Smooth muscle cell (in vitro differentiated cells): ENCODE measurements at regions not wholly inside any gene's neighbourhood (a gene's known extent, or its start where the extent isn't known, plus 50 kb on each side); places are given as distances from the start of the nearest gene placed in this dataset.

ENCODE experiments used
- DNase-seq: peaks from one replicate; lab custom pipeline; 2025; ENCODE audit not compliant: unreplicated experiment; lab: John Stamatoyannopoulos, UW
- H2AFZ ChIP-seq: fragments of 200-600 bp; sonication (generic); 2 replicates; pipeline ENCODE4 v1.6.0; 2016; ENCODE audit warnings: antibody characterized with exemption, low read depth, mild to moderate bottlenecking
- H3F3A ChIP-seq: fragments of 200-600 bp; sonication (generic); 2 replicates; pipeline ENCODE4 v1.6.0; 2017; ENCODE audit warnings: antibody characterized with exemption, low read depth
- H3K27ac ChIP-seq: fragments of 200-600 bp; sonication (generic); 2 replicates; pipeline ENCODE4 v1.5.1; 2016; ENCODE audit warnings: low read depth, mild to moderate bottlenecking
- H3K27me3 ChIP-seq: fragments of 200-600 bp; sonication (generic); 2 replicates; pipeline ENCODE4 v1.6.1; 2016; ENCODE audit warnings: low read depth, mild to moderate bottlenecking
- H3K36me3 ChIP-seq: fragments of 200-600 bp; sonication (generic); 2 replicates; pipeline ENCODE4 v1.5.1; 2016; ENCODE audit warnings: low read depth
- H3K4me1 ChIP-seq: fragments of 200-600 bp; sonication (generic); 2 replicates; pipeline ENCODE4 v1.5.1; 2016; ENCODE audit warnings: low read depth
- H3K4me2 ChIP-seq: fragments of 200-600 bp; sonication (generic); 2 replicates; pipeline ENCODE4 v1.6.0; 2016; ENCODE audit warnings: mild to moderate bottlenecking
- H3K4me3 ChIP-seq: fragments of 200-600 bp; sonication (generic); 2 replicates; pipeline ENCODE4 v1.5.1; 2016; ENCODE audit warnings: mild to moderate bottlenecking
- H3K79me2 ChIP-seq: fragments of 200-600 bp; sonication (generic); 2 replicates; pipeline ENCODE4 v1.6.0; 2016; ENCODE audit warnings: low read depth, mild to moderate bottlenecking
- H3K9ac ChIP-seq: fragments of 200-600 bp; sonication (generic); 2 replicates; pipeline ENCODE4 v1.6.0; 2016; ENCODE audit warnings: low read depth
- H3K9me3 ChIP-seq: fragments of 200-600 bp; sonication (generic); replicated peaks from 2 replicates; pipeline ENCODE4 v1.5.1; 2016; ENCODE audit warnings: low read depth
- H4K20me1 ChIP-seq: fragments of 200-600 bp; sonication (generic); 2 replicates; pipeline ENCODE4 v1.6.0; 2016; ENCODE audit warnings: low read depth
- whole genome bisulfite sequencing: methylation state at CpG from one replicate; pipeline ENCODE4 v1.1.7; 2016; ENCODE audit warnings: low lambda C conversion rate; 5-methylcytosine and 5-hydroxymethylcytosine counted together
- TF ChIP-seq, protein P1 (sequence below): fragments of 200-600 bp; sonication (generic); IDR thresholded peaks from 2 replicates; pipeline ENCODE4 v1.5.1; 2017; ENCODE audit warnings: borderline replicate concordance, mild to moderate bottlenecking, antibody characterized with exemption; ENCODE audit not compliant: insufficient read depth, poor library complexity, severe bottlenecking

DNA sequence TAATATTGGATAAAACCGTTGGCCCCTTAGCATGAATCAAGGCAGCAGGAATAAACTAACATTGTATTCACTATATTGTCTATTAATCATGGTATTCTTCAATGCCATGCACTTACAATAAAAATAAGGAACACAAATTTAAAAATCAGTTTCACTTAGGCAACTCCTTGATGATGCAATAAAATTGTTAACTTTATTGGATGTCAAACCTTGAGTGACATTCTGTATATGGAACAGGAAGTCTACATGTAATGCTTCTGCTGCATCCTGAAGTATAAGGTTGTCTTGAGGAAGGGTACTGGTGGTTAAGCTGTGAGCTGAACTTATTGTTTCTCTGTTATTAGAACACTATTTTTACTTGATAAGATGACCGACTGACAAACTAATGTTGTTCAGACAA is 605.5 kb downstream of the SATB2 start:
- Histone ChIP-seq H3F3A (no peaks in the 10 kb centered on the region), H3K4me3 (no peak overlapping the region), H3K9me3 (no peaks in the 10 kb centered on the region), H3K9ac (no peak overlapping the region), H3K79me2 (no peaks in the 10 kb centered on the region), H3K27me3 (no peaks in the 10 kb centered on the region), H3K4me1 (no peaks in the 10 kb centered on the region), H2AFZ (no peak overlapping the region), H3K4me2 (no peak overlapping the region), H3K27ac (no peak overlapping the region), H3K36me3 (no peaks in the 10 kb centered on the region), H4K20me1 (no peaks in the 10 kb centered on the region)
- TF ChIP-seq, protein P1, sequence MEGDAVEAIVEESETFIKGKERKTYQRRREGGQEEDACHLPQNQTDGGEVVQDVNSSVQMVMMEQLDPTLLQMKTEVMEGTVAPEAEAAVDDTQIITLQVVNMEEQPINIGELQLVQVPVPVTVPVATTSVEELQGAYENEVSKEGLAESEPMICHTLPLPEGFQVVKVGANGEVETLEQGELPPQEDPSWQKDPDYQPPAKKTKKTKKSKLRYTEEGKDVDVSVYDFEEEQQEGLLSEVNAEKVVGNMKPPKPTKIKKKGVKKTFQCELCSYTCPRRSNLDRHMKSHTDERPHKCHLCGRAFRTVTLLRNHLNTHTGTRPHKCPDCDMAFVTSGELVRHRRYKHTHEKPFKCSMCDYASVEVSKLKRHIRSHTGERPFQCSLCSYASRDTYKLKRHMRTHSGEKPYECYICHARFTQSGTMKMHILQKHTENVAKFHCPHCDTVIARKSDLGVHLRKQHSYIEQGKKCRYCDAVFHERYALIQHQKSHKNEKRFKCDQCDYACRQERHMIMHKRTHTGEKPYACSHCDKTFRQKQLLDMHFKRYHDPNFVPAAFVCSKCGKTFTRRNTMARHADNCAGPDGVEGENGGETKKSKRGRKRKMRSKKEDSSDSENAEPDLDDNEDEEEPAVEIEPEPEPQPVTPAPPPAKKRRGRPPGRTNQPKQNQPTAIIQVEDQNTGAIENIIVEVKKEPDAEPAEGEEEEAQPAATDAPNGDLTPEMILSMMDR, result no peak
- no peak for DNase-seq
- 84% methylated on average over 2 of the region's 2 CpGs for whole genome bisulfite sequencing

DNA sequence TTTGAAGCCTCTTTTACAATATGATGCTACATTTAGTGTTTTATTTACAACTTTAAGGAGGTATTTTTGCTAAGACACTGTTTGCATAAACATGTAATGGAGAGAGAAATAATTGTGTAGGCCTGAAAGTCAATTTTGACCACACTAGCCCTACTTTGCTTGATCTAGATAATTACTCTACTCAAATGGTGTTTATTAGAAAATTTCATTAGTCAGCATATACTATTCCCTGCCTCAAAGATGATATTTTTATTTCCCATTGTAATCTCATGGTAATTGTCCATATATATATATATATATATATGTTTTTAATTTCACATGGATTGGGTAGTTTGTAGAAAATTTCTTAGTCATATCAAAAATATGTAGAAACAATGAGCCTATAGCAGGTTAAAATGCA is 632.2 kb downstream of the SATB2 start:
- TF ChIP-seq, protein P1, result no peak
- Histone ChIP-seq H3K9me3 (no peaks in the 10 kb centered on the region), H3K4me1 (no peaks in the 10 kb centered on the region)

DNA sequence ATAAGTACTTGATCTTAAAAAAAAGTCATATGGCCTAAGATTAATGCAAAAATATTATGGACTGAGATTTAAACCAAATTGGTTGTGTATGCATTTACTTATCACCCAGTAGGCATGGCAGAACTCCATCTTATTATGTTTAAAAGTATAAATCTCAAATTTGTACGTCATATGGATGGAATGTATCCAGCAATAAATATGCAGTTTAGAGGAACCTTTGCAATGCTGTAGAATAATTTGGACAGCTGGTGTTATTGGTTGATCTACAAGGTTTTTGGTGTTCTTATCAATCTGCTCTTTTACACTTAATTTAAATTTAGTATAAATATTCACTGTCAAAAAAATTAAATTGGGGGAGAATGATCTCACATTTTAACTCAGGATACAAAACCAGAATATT is 640.2 kb downstream of the SATB2 start:
- no peaks in the 10 kb centered on the region for H3K27me3 ChIP-seq
- H3K79me2 ChIP-seq, result no peaks in the 10 kb centered on the region
- H3K36me3 ChIP-seq, result no peaks in the 10 kb centered on the region
- H3K4me1 ChIP-seq, result no peaks in the 10 kb centered on the region
- no peak for DNase-seq
- H3K4me3 ChIP-seq, result no peak overlapping the region
- H2AFZ ChIP-seq, result no peak overlapping the region
- TF ChIP-seq, protein P1, result no peak
- H3F3A ChIP-seq, result no peaks in the 10 kb centered on the region
- no peak overlapping the region for H3K9ac ChIP-seq
- 87% methylated on average over 1 of the region's 1 CpG for WGBS
- H3K9me3 ChIP-seq, result no peaks in the 10 kb centered on the region
- no peaks in the 10 kb centered on the region for H4K20me1 ChIP-seq
- H3K27ac ChIP-seq, result no peak overlapping the region
- H3K4me2 ChIP-seq, result no peak overlapping the region

More for the DNA sequence above, 632.2 kb downstream of the SATB2 start:
- Histone ChIP-seq H3K79me2 (no peaks in the 10 kb centered on the region), H4K20me1 (no peaks in the 10 kb centered on the region), H2AFZ (no peak overlapping the region), H3K27ac (no peak overlapping the region), H3K36me3 (no peaks in the 10 kb centered on the region), H3K4me3 (no peak overlapping the region), H3K27me3 (no peaks in the 10 kb centered on the region), H3K4me2 (no peak overlapping the region), H3K9ac (no peak overlapping the region), H3F3A (no peaks in the 10 kb centered on the region)
- DNase-seq, result no peak

DNA sequence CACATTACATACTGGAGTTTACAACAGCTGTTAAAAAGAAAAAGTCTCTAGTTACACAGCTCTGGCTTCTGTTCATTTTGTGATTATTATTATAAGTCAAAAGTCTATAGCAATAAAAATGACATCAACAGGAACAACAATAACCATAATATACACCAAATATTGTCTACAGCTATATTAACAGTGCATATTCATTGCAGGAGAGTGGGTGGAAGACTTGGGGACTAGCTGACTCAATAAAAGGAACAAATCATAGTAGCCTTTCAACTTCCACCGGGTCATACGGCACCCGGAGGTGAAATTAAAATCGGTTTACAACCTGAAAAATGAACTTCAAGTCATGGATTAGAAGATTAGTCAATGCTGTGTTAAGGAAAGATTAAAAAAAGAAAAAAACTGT is 642.1 kb downstream of the SATB2 start:
- no peaks in the 10 kb centered on the region for H3K27me3 ChIP-seq
- no peak overlapping the region for H3K4me3 ChIP-seq
- WGBS, result 90% methylated on average over 4 of the region's 4 CpGs
- H3K9me3 ChIP-seq, result no peaks in the 10 kb centered on the region
- H3K4me2 ChIP-seq, result no peak overlapping the region
- no peak overlapping the region for H3K9ac ChIP-seq
- no peak overlapping the region for H2AFZ ChIP-seq
- TF ChIP-seq, protein P1, result no peak
- H3K36me3 ChIP-seq, result no peaks in the 10 kb centered on the region
- H3K4me1 ChIP-seq, result no peaks in the 10 kb centered on the region
- no peaks in the 10 kb centered on the region for H3F3A ChIP-seq
- no peak overlapping the region for H3K27ac ChIP-seq
- H4K20me1 ChIP-seq, result no peaks in the 10 kb centered on the region
- H3K79me2 ChIP-seq, result no peaks in the 10 kb centered on the region
- DNase-seq, result no peak
